Heart left ventricle (tissue), 16 donors: ENCODE measurements at regions not wholly inside any gene's neighbourhood (a gene's known extent, or its start where the extent isn't known, plus 50 kb on each side); places are given as distances from the start of the nearest gene placed in this dataset.

Experiments used
- ATAC-seq, 4 donors: fragments of 200-7000 bp; cut with Tn5 transposase; one replicate each; pipeline ENCODE4 v1.9.1; 2020 to 2022; ENCODE audit warnings: moderate library complexity in 4 of 4, mild to moderate bottlenecking in 3 of 4, moderate number of reproducible peaks in 1 of 4
- DNase-seq, 5 donors: peaks; one replicate each; pipeline ENCODE4 v3.0.0-alpha.2; 2020
- H3K27ac ChIP-seq, 12 donors: fragments of 200-600 bp; sonication (generic) in 4 of 12; one replicate each; pipeline versions ENCODE4 v1.5.0 to v1.8.0; 2016 to 2022; ENCODE audit warnings: mild to moderate bottlenecking in 2 of 12
- H3K27me3 ChIP-seq, 9 donors: fragments of 200-600 bp; sonication (generic) in 2 of 9; one replicate each; pipeline versions ENCODE4 v1.5.1 to v1.8.0; 2016 to 2022; ENCODE audit warnings: mild to moderate bottlenecking in 3 of 9
- H3K36me3 ChIP-seq, 9 donors: fragments of 200-600 bp; sonication (generic) in 2 of 9; one replicate each; pipeline versions ENCODE4 v1.5.0 to v1.8.0; 2018 to 2022; ENCODE audit warnings: mild to moderate bottlenecking in 2 of 9
- H3K4me1 ChIP-seq, 12 donors: fragments of 200-600 bp; sonication (generic) in 4 of 12; one replicate each; pipeline versions ENCODE4 v1.5.0 to v1.8.0; 2016 to 2022; ENCODE audit warnings: mild to moderate bottlenecking in 3 of 12
- H3K4me3 ChIP-seq, 12 donors: fragments of 200-600 bp; sonication (generic) in 4 of 12; one replicate each; pipeline versions ENCODE4 v1.5.0 to v1.8.0; 2017 to 2022; ENCODE audit warnings: mild to moderate bottlenecking in 9 of 12, moderate library complexity in 4 of 12
- H3K9me3 ChIP-seq, 12 donors: fragments of 200-600 bp; sonication (generic) in 4 of 12; one replicate each; pipeline versions ENCODE4 v1.5.0 to v1.8.0; 2016 to 2022; ENCODE audit warnings: mild to moderate bottlenecking in 1 of 12
- CTCF ChIP-seq, 12 donors: fragments of 200-600 bp; sonication (generic) in 4 of 12; IDR thresholded peaks; one replicate each; pipeline versions ENCODE4 v1.5.0 to v1.8.0; 2018 to 2022; ENCODE audit warnings: antibody characterized with exemption in 12 of 12, mild to moderate bottlenecking in 5 of 12
- POLR2A ChIP-seq, 2 donors: fragments of 450-650 bp; IDR thresholded peaks; one replicate each; pipeline ENCODE4 v1.6.1; 2017; ENCODE audit warnings: antibody characterized with exemption in 2 of 2, mild to moderate bottlenecking in 2 of 2, moderate library complexity in 2 of 2
- WGBS, 4 donors: extraction: QIAGEN DNeasy Blood & Tissue Kit in 2 of 4; methylation state at CpG; one replicate each; pipeline versions ENCODE4 v1.1.5 to v1.1.7; 2013 to 2018; 5-methylcytosine and 5-hydroxymethylcytosine counted together
- intact Hi-C, 10 donors: fragments of 100-400 bp; cut with DNase I; formaldehyde crosslinking; loops; one replicate each; pipeline versions ENCODE4 v1.11.1 to v1.14.2; 2022
- donor health status: ischemic (EF 13 %, LVEDD 7.1; RV severe dilation, severe dysfunction).
- donor health status: healthy with polysubstance abuse.
- donor health status: DM: no; HTN: yes; CAD: no.
- donor health status: DM: no; HTN: no; CAD: no.
- donor health status: ischemic (EF 25% LVEDD 6.9; RV normal size, moderate dysfunction).
- donor health status: ischemic (EF 25% LVEDD 5.7; RV mildly dilated, moderate dysfunction).
- donor health status: healthy.
- donor health status: DM: yes; HTN: yes; CAD: no.
- donor health status: ischemic (EF 35%, LVEDD 5.7; RV mildly dilated, moderate dysfunction).
- donor health status: nonischemic (EF 11% LVEDD 7.7; RV severe dilation, severe dysfunction).
- donor health status: DM: yes; HTN: yes; CAD: no.
- donor health status: PGD.
- donor health status: ischemic (EF 29% LVEDD 5.4; RV normal size, mild dysfunction).
- donor health status: nonischemic (EF 23%, LVEDD 6.1; RV moderate dilation, normal function).

- H3K27ac ChIP-seq = no peak overlapping the region
These were observed 302.9 kb downstream of the CEMIP2 start for GRCh38 chr9:71465392-71465791.

GRCh38 chr9:71459082-71459481, 309.2 kb downstream of the CEMIP2 start:
- ATAC-seq = no peak
- peaks cover 0 to 5% (median 0%) of the 10 kb centered on the region in 9 donors for H3K27me3 ChIP-seq
- no peaks in the 10 kb centered on the region for H3K9me3 ChIP-seq
- no peak overlapping the region for H3K4me3 ChIP-seq
- no peaks in the 10 kb centered on the region for H3K36me3 ChIP-seq
- no peak overlapping the region for H3K27ac ChIP-seq
- TF ChIP-seq POLR2A (IDR thresholded peaks at IDR 0.05) (no peak), CTCF (IDR thresholded peaks at IDR 0.05) (no peak)
- no peak for DNase-seq
- no peaks in the 10 kb centered on the region for H3K4me1 ChIP-seq
- intact Hi-C loops = no loop called here

More at GRCh38 chr9:71465392-71465791, 302.9 kb downstream of the CEMIP2 start:
- no peak overlapping the region for H3K4me3 ChIP-seq
- 67 to 82% (median 78%) methylated on average over 4 of the region's 4 CpGs for WGBS, 4 donors
- H3K4me1 ChIP-seq = no peaks in the 10 kb centered on the region
- ATAC-seq = no peak
- TF ChIP-seq POLR2A (IDR thresholded peaks at IDR 0.05) (no peak), CTCF (IDR thresholded peaks at IDR 0.05) (no peak)
- H3K9me3 ChIP-seq = peaks cover 0 to 9% (median 0%) of the 10 kb centered on the region in 12 donors
- intact Hi-C loops = no loop called here
- H3K27me3 ChIP-seq = peaks cover 0 to 5% (median 0%) of the 10 kb centered on the region in 9 donors
- no peak for DNase-seq
- H3K36me3 ChIP-seq = no peaks in the 10 kb centered on the region

GRCh38 chr9:71446473-71447411, 321.6 kb downstream of the CEMIP2 start:
- Histone ChIP-seq H3K36me3 (no peaks in the 10 kb centered on the region), H3K4me3 (peak overlapping the region in 10 of 12 donors; percentile 11 to 42 (median 34)), H3K27me3 (peaks cover 18 to 74% (median 36%) of the 10 kb centered on the region in 9 donors), H3K4me1 (peaks cover 0 to 10% (median 0%) of the 10 kb centered on the region in 12 donors), H3K27ac (no peak overlapping the region), H3K9me3 (peaks cover 0 to 11% (median 2%) of the 10 kb centered on the region in 12 donors)
- peak in 4 of 5 donors; percentile 7 to 54 (median 22) for DNase-seq
- intact Hi-C loops = no loop called here
- TF ChIP-seq POLR2A (IDR thresholded peaks at IDR 0.05) (no peak), CTCF (IDR thresholded peaks at IDR 0.05) (no peak)
- WGBS, 4 donors = 2 to 4% (median 3%) methylated on average over 50 to 73 of the region's 73 CpGs
- peak in 3 of 4 donors; percentile 52 to 66 (median 61) for ATAC-seq

- no peak overlapping the region for H3K4me3 ChIP-seq
- DNase-seq (no peak), ATAC-seq (no peak)
- H3K4me1 ChIP-seq = peaks cover 0 to 10% (median 0%) of the 10 kb centered on the region in 12 donors
- 34 to 48% (median 40%) methylated on average over 14 of the region's 14 CpGs for WGBS, 4 donors
- peaks cover 18 to 77% (median 36%) of the 10 kb centered on the region in 9 donors for H3K27me3 ChIP-seq
- intact Hi-C loops = no loop called here
- TF ChIP-seq POLR2A (IDR thresholded peaks at IDR 0.05) (no peak), CTCF (IDR thresholded peaks at IDR 0.05) (no peak)
- H3K9me3 ChIP-seq = peaks cover 0 to 4% (median 0%) of the 10 kb centered on the region in 12 donors
- H3K27ac ChIP-seq = no peak overlapping the region
- H3K36me3 ChIP-seq = no peaks in the 10 kb centered on the region
These were observed 322.2 kb downstream of the CEMIP2 start for GRCh38 chr9:71446106-71446472.
